GM19452 (cell line): ENCODE measurements at regions not wholly inside any gene's neighbourhood (a gene's known extent, or its start where the extent isn't known, plus 50 kb on each side); places are given as distances from the start of the nearest gene placed in this dataset.

Experiments
- ATAC-seq: cut with Tn5 transposase; IDR thresholded peaks from one replicate; pipeline ENCODE4 v1.9.1; 2021; ENCODE audit not compliant: unreplicated experiment

GRCh38 chr5:107325866-107326265, 344.9 kb downstream of the EFNA5 start:
- ATAC-seq = no peak

GRCh38 chr5:107324809-107325208, 345.9 kb downstream of the EFNA5 start:
- no peak for ATAC-seq

- no peak for ATAC-seq
These were observed 346.7 kb downstream of the EFNA5 start for GRCh38 chr5:107324071-107324470.

GRCh38 chr5:107323536-107323935, 347.2 kb downstream of the EFNA5 start:
- ATAC-seq = no peak

- ATAC-seq = no peak
These were observed 347.8 kb downstream of the EFNA5 start for GRCh38 chr5:107322936-107323335.

GRCh38 chr5:107321906-107322305, 348.8 kb downstream of the EFNA5 start:
- ATAC-seq = no peak

- ATAC-seq = no peak
These were observed 349.9 kb downstream of the EFNA5 start for GRCh38 chr5:107320846-107321245.

- ATAC-seq = no peak
These were observed 350.4 kb downstream of the EFNA5 start for GRCh38 chr5:107320376-107320775.

- no peak for ATAC-seq
These were observed 350.8 kb downstream of the EFNA5 start for GRCh38 chr5:107319901-107320300.

GRCh38 chr5:107314330-107314729, 356.4 kb downstream of the EFNA5 start:
- ATAC-seq = no peak

GRCh38 chr5:107313921-107314320, 356.8 kb downstream of the EFNA5 start:
- ATAC-seq = no peak

- ATAC-seq = no peak
These were observed 357.6 kb downstream of the EFNA5 start for GRCh38 chr5:107313098-107313497.

- ATAC-seq = no peak
These were observed 360.6 kb downstream of the EFNA5 start for GRCh38 chr5:107310181-107310580.

GRCh38 chr5:107306594-107306993, 364.1 kb downstream of the EFNA5 start:
- ATAC-seq = no peak

GRCh38 chr5:107306002-107306401, 364.7 kb downstream of the EFNA5 start:
- ATAC-seq = no peak

GRCh38 chr5:107304684-107305083, 366.1 kb downstream of the EFNA5 start:
- ATAC-seq = no peak

- no peak for ATAC-seq
These were observed 367.4 kb downstream of the EFNA5 start for GRCh38 chr5:107303171-107303968.

- ATAC-seq = no peak
These were observed 368.3 kb downstream of the EFNA5 start for GRCh38 chr5:107302441-107302840.

- no peak for ATAC-seq
These were observed 368.7 kb downstream of the EFNA5 start for GRCh38 chr5:107301999-107302398.

GRCh38 chr5:107300721-107301327, 369.9 kb downstream of the EFNA5 start:
- ATAC-seq = no peak

GRCh38 chr5:107296572-107296971, 374.2 kb downstream of the EFNA5 start:
- ATAC-seq = peak; percentile 37

GRCh38 chr5:107295914-107296313, 374.8 kb downstream of the EFNA5 start:
- no peak for ATAC-seq

- no peak for ATAC-seq
These were observed 376.1 kb downstream of the EFNA5 start for GRCh38 chr5:107294669-107295068.
